Endothelial cell of umbilical vein (primary cell): ENCODE measurements at regions not wholly inside any gene's neighbourhood (a gene's known extent, or its start where the extent isn't known, plus 50 kb on each side); places are given as distances from the start of the nearest gene placed in this dataset.
A peak's percentile ranks its signal among the peaks of the same experiment; 100 is the strongest.

Experiments used
- BruUV-seq: library from RNA; stranded (reverse); fragments of 400-500 nt; replicated peaks from 2 replicates; lab custom pipeline; 2021; lab: Mats Ljungman, UMichigan
- CTCF ChIA-PET: fragments of 300-600, 350-600 bp; sonication (Branson Sonifier 250); formaldehyde crosslinking; loops from one replicate; lab custom pipeline; 2021; ENCODE audit warnings: antibody characterized with exemption, inconsistent platforms; lab: Charles Lee
- POLR2A ChIA-PET: fragments of 300-600, 350-600 bp; sonication (Branson Sonifier 250); formaldehyde crosslinking; loops from one replicate; lab custom pipeline; 2021; ENCODE audit warnings: antibody characterized with exemption, inconsistent platforms; lab: Charles Lee
- DNase-seq: peaks from one replicate; pipeline ENCODE4 v3.0.0-alpha.2; 2011; ENCODE audit warnings: low read depth, low spot score
- FAIRE-seq: peaks from 2 replicates; lab custom pipeline; 2011; peaks lifted over from hg19 to GRCh38; lab: Jason Lieb, UNC
- H2AFZ ChIP-seq: 2 replicates; pipeline ENCODE4 v1.6.0; 2012; ENCODE audit warnings: low read depth, low read length, control low read depth, inconsistent platforms
- H3K27ac ChIP-seq: 2 replicates; pipeline ENCODE4 v1.5.1; 2011; ENCODE audit warnings: low read depth, mild to moderate bottlenecking, control low read depth, low read length, moderate library complexity; ENCODE audit not compliant: insufficient read depth
- H3K27me3 ChIP-seq, 2 experiments: 2 replicates each; pipeline versions ENCODE4 v1.6.0 to v1.6.1; 2011; ENCODE audit warnings: low read length in 2 of 2, mixed read lengths in 1 of 2; ENCODE audit not compliant: control insufficient read depth in 2 of 2, insufficient read depth in 2 of 2
- H3K36me3 ChIP-seq, 2 experiments: 2 replicates in 1 of 2; 3 replicates in 1 of 2; pipeline ENCODE4 v1.5.1; 2011; ENCODE audit warnings: low read length in 2 of 2, mild to moderate bottlenecking in 1 of 2, moderate library complexity in 1 of 2; ENCODE audit not compliant: control insufficient read depth in 2 of 2, insufficient read depth in 2 of 2; ENCODE audit errors: extremely low read depth in 1 of 2
- H3K4me1 ChIP-seq: 3 replicates; pipeline ENCODE4 v1.5.1; 2011; ENCODE audit warnings: mild to moderate bottlenecking, low read length; ENCODE audit not compliant: control insufficient read depth, insufficient read depth; ENCODE audit errors: extremely low read depth
- H3K4me2 ChIP-seq: 2 replicates; pipeline ENCODE4 v1.6.1; 2011; ENCODE audit warnings: low read length, control low read depth, mixed read lengths; ENCODE audit not compliant: insufficient read depth
- H3K4me3 ChIP-seq, 3 experiments: fragments of 200-600 bp in 1 of 3; sonication (generic), shearing (Covaris generic) in 1 of 3; replicated peaks in 1 of 3; 2 replicates each; pipeline ENCODE4 v1.5.1; 2011 to 2016; ENCODE audit warnings: control low read depth in 3 of 3, low read length in 3 of 3, mild to moderate bottlenecking in 2 of 3, inconsistent platforms in 1 of 3, low read depth in 1 of 3, moderate library complexity in 1 of 3; ENCODE audit not compliant: insufficient read depth in 1 of 3
- H3K79me2 ChIP-seq: 2 replicates; pipeline ENCODE4 v1.6.0; 2012; ENCODE audit warnings: low read length, inconsistent platforms; ENCODE audit not compliant: control insufficient read depth, insufficient read depth
- H3K9ac ChIP-seq: replicated peaks from 2 replicates; pipeline ENCODE3; 2011; ENCODE audit warnings: low read length, control low read depth; ENCODE audit not compliant: insufficient read depth; ENCODE audit errors: extremely low read depth
- H3K9me1 ChIP-seq: replicated peaks from 3 replicates; pipeline ENCODE4 v1.6.0; 2011; ENCODE audit warnings: mild to moderate bottlenecking, low read length; ENCODE audit not compliant: control insufficient read depth, insufficient read depth; ENCODE audit errors: extremely low read depth
- H3K9me3 ChIP-seq: replicated peaks from 2 replicates; pipeline ENCODE4 v1.5.1; 2012; ENCODE audit warnings: low read length, inconsistent platforms; ENCODE audit not compliant: control insufficient read depth, insufficient read depth
- H4K20me1 ChIP-seq: replicated peaks from 2 replicates; pipeline ENCODE3; 2011; ENCODE audit warnings: mild to moderate bottlenecking, low read length; ENCODE audit not compliant: control insufficient read depth, insufficient read depth; ENCODE audit errors: extremely low read depth
- CTCF ChIP-seq, 2 donors: IDR thresholded peaks; 1 replicate in 1 of 2; 2 replicates in 1 of 2; pipeline ENCODE4 v1.5.1; 2011; ENCODE audit warnings: low read length in 2 of 2, mild to moderate bottlenecking in 2 of 2, moderate library complexity in 2 of 2, control low read depth in 1 of 2, inconsistent platforms in 1 of 2, low read depth in 1 of 2; ENCODE audit not compliant: insufficient read depth in 1 of 2; ENCODE audit errors: extremely low read depth in 1 of 2
- EZH2 ChIP-seq: IDR thresholded peaks from 2 replicates; pipeline ENCODE4 v1.6.1; 2012; ENCODE audit warnings: borderline replicate concordance, low read depth, mild to moderate bottlenecking, moderate library complexity, low read length, inconsistent platforms; ENCODE audit not compliant: severe bottlenecking
- FOS ChIP-seq: IDR thresholded peaks from 2 replicates; pipeline ENCODE4 v1.6.1; 2011; ENCODE audit warnings: mild to moderate bottlenecking, low read length, moderate library complexity, borderline replicate concordance; ENCODE audit not compliant: insufficient read depth
- GATA2 ChIP-seq: IDR thresholded peaks from 2 replicates; pipeline ENCODE4 v1.7.0; 2011; ENCODE audit warnings: low read depth, mild to moderate bottlenecking, moderate library complexity, mixed read lengths, low read length; ENCODE audit not compliant: insufficient read length, insufficient read depth
- JUN ChIP-seq: IDR thresholded peaks from 2 replicates; pipeline ENCODE4 v1.6.1; 2011; ENCODE audit warnings: borderline replicate concordance, low read depth; ENCODE audit not compliant: insufficient read length, insufficient read depth
- MAX ChIP-seq: IDR thresholded peaks from 2 replicates; pipeline ENCODE4 v1.6.1; 2011; ENCODE audit not compliant: insufficient read depth, insufficient read length
- MYC ChIP-seq: IDR thresholded peaks from one replicate; pipeline ENCODE4 v1.6.1; 2011; ENCODE audit warnings: mild to moderate bottlenecking, low read depth, low read length
- POLR2A ChIP-seq: IDR thresholded peaks from 2 replicates; pipeline ENCODE4 v1.6.1; 2012; ENCODE audit warnings: low read depth, mild to moderate bottlenecking, control low read depth, low read length
- POLR2AphosphoS5 ChIP-seq: IDR thresholded peaks from 2 replicates; pipeline ENCODE4 v1.6.1; 2012; ENCODE audit warnings: low read depth, mild to moderate bottlenecking, control low read depth, low read length, moderate library complexity; ENCODE audit not compliant: insufficient read depth
- dilution Hi-C: fragments of 300-500 bp; cut with MboI; formaldehyde crosslinking; loops from one replicate; pipeline ENCODE4 v1.15.0; 2019; ENCODE audit warnings: low sequenced_read_pairs; ENCODE audit not compliant: extremely low pct_ligation_motif_present
- intact Hi-C: fragments of 100-400 bp; cut with micrococcal nuclease; formaldehyde crosslinking; loops from one replicate; pipeline ENCODE4 v1.10.0; 2022

GRCh38 chr15:101568309-101568708, 78.8 kb upstream of the PCSK6 start:
- no peaks in the 10 kb centered on the region for H3K9me1 ChIP-seq
- H3K9ac ChIP-seq, result no peak overlapping the region
- intact Hi-C loops (loop anchor here (5.0 kb wide), 1 partner anchor 121 kb away; no protein-coding TSS in a partner anchor), dilution Hi-C loops (no loop called here)
- no peaks in the 10 kb centered on the region for H3K36me3 ChIP-seq
- TF ChIP-seq EZH2 (no peak), GATA2 (peak; percentile 85), JUN (peak; percentile 42), POLR2AphosphoS5 (peak; percentile 19), FOS (peak; percentile 62)
- no peaks in the 10 kb centered on the region for H3K27me3 ChIP-seq
- peak overlapping the region; percentile 38 for H3K4me2 ChIP-seq
- BruUV-seq, result no TSS peak
- H3K9me3 ChIP-seq, result no peaks in the 10 kb centered on the region
- FAIRE-seq (peak; percentile 87), DNase-seq (peak; percentile 49)
- H2AFZ ChIP-seq, result no peak overlapping the region
- ChIA-PET CTCF (interaction anchor here (1.3 to 1.6 kb wide), 3 partner anchors 11 to 74 kb away, joined by 3 to 7 read pairs (median 4); no protein-coding TSS in a partner anchor), POLR2A (no interaction called here)
- H3K27ac ChIP-seq, result no peak overlapping the region
- no peak overlapping the region for H3K4me3 ChIP-seq
- no peaks in the 10 kb centered on the region for H3K79me2 ChIP-seq
- peaks cover 20% of the 10 kb centered on the region for H3K4me1 ChIP-seq
- H4K20me1 ChIP-seq, result no peaks in the 10 kb centered on the region

- dilution Hi-C loops (no loop called here), intact Hi-C loops (loop anchor here (5.0 kb wide), 1 partner anchor 120 kb away; no protein-coding TSS in a partner anchor)
- TF ChIP-seq POLR2A (no peak), JUN (no peak), MAX (no peak), EZH2 (no peak), MYC (no peak), GATA2 (no peak), CTCF (IDR thresholded peaks at IDR 0.05; ENCODE audit: extremely low read depth in 1 of 2, insufficient read depth in 1 of 2, low read depth in 1 of 2, low read length in 2 of 2) (no peak), FOS (no peak), POLR2AphosphoS5 (no peak)
- Histone ChIP-seq H3K36me3 (no peaks in the 10 kb centered on the region), H3K4me3 (no peak overlapping the region), H3K27ac (no peak overlapping the region), H3K27me3 (no peaks in the 10 kb centered on the region), H3K4me1 (peaks cover 20% of the 10 kb centered on the region), H3K9me3 (no peaks in the 10 kb centered on the region), H3K4me2 (no peak overlapping the region), H3K79me2 (no peaks in the 10 kb centered on the region), H3K9me1 (no peaks in the 10 kb centered on the region), H3K9ac (no peak overlapping the region), H2AFZ (no peak overlapping the region), H4K20me1 (no peaks in the 10 kb centered on the region)
- CTCF ChIA-PET, result interaction anchor here (0.8 to 1.6 kb wide), 4 partner anchors 54 to 75 kb away, joined by 3 to 7 read pairs (median 4); no protein-coding TSS in a partner anchor
- DNase-seq (no peak), FAIRE-seq (no peak)
- POLR2A ChIA-PET, result no interaction called here
- BruUV-seq, result no TSS peak
Observed at GRCh38 chr15:101566748-101567488, 77.4 kb upstream of the PCSK6 start.
